ENCODE measurements at regions not wholly inside any gene's neighbourhood (a gene's known extent, or its start where the extent isn't known, plus 50 kb on each side); places are given as distances from the start of the nearest gene placed in this dataset.
A peak's percentile ranks its signal among the peaks of the same experiment; 100 is the strongest.

DNA sequence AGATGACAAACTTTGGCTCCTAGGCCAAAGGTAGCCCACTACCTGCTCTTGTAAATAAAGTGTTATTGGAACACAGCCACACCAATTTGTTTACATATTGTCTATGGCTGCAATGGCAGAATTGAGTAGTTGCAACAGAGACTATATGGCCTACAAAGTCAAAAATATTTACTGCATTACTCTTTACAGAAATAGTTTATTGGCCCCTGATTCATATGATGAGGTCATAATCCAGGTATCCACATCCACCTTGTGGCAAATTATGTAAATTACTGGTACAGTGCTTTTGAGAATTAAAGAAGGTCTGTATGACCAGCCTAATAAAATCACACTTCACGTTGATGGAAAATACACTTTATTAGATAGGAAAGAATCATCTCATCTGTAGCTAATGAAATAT lies 337.0 kb upstream of the DDX53 start:
- H3K27me3 ChIP-seq = no peaks in the 10 kb centered on the region
- no peaks in the 10 kb centered on the region for H3K36me3 ChIP-seq
- intact Hi-C loops (cut with DNase I) = no loop called here
- ATAC-seq (no peak), DNase-seq (no peak)
- H3K4me3 ChIP-seq = no peak overlapping the region
- H3K9me3 ChIP-seq = no peaks in the 10 kb centered on the region
- no peaks in the 10 kb centered on the region for H3K4me1 ChIP-seq
- no peak overlapping the region for H3K27ac ChIP-seq
- TF ChIP-seq, protein P1, sequence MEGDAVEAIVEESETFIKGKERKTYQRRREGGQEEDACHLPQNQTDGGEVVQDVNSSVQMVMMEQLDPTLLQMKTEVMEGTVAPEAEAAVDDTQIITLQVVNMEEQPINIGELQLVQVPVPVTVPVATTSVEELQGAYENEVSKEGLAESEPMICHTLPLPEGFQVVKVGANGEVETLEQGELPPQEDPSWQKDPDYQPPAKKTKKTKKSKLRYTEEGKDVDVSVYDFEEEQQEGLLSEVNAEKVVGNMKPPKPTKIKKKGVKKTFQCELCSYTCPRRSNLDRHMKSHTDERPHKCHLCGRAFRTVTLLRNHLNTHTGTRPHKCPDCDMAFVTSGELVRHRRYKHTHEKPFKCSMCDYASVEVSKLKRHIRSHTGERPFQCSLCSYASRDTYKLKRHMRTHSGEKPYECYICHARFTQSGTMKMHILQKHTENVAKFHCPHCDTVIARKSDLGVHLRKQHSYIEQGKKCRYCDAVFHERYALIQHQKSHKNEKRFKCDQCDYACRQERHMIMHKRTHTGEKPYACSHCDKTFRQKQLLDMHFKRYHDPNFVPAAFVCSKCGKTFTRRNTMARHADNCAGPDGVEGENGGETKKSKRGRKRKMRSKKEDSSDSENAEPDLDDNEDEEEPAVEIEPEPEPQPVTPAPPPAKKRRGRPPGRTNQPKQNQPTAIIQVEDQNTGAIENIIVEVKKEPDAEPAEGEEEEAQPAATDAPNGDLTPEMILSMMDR (IDR thresholded peaks at IDR 0.05) = no peak

DNA sequence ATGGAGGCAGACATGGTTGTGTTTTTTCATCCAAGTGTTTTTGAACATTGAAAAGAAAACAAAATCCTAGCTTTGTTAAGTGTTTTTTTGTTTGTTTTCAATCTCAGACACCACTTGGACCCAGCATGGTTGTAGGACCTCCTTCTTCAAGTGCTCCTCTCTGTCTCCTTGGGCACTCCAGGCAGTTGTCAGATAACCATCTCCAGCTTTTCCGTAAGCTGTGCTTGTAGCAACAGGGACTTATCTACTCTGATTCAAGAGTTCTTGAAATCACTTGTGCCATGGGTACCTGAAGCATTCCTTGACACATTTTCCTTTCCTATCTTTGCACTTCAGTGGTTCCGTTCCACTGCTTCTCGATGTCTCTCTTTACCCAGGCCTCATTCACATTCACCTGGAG lies 334.9 kb upstream of the DDX53 start:
- Histone ChIP-seq H3K36me3 (no peaks in the 10 kb centered on the region), H3K4me1 (no peaks in the 10 kb centered on the region), H3K4me3 (no peak overlapping the region), H3K27me3 (no peaks in the 10 kb centered on the region), H3K27ac (no peak overlapping the region), H3K9me3 (no peaks in the 10 kb centered on the region)
- TF ChIP-seq, protein P1 (IDR thresholded peaks at IDR 0.05) = no peak
- DNase-seq (no peak), ATAC-seq (peak; percentile 55)
- intact Hi-C loops (cut with DNase I) = no loop called here

DNA sequence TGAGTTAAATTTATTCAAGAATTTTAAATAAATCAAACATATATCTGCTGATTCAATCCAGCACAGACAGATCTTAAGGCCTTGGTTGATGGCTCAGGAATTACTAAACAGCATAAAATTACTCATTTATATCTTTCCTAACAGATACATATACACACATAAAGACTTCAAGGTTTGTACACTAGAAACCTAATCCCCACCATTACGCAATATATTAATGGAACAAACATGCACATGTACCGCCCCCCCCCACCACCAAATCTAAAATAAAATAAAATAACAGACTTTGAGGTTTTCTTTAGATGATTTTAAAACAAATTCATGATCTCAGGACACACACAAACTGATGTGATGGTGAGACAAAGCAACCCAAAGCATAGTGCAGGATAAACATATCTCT lies 333.9 kb upstream of the DDX53 start:
- Histone ChIP-seq H3K4me1 (no peaks in the 10 kb centered on the region), H3K4me3 (no peak overlapping the region), H3K9me3 (no peaks in the 10 kb centered on the region), H3K36me3 (no peaks in the 10 kb centered on the region), H3K27me3 (no peaks in the 10 kb centered on the region), H3K27ac (no peak overlapping the region)
- TF ChIP-seq, protein P1 (IDR thresholded peaks at IDR 0.05) = no peak
- DNase-seq = no peak
- ATAC-seq = no peak
- intact Hi-C loops (cut with DNase I) = no loop called here

DNA sequence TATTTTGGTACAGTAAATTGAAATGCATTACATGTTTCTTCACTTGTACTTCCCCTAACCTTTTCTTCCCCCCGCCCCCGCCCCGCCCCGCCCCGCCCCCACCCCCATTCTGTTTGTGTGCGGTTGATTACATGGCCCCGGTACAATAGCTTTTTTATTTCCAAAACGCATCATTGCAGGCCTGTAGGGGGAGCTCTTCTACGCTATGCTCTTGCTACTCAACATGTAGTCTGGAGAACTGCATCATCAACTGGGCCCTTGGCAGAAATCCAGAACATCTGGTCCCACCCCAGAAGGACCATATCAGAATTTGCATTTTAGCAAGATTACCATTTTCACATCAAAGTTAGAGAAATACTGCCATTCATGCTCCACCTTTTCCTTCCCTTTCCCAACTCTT lies 333.3 kb upstream of the DDX53 start:
- H3K4me3 ChIP-seq = no peak overlapping the region
- H3K4me1 ChIP-seq = no peaks in the 10 kb centered on the region
- no peaks in the 10 kb centered on the region for H3K9me3 ChIP-seq
- ATAC-seq = no peak
- H3K27ac ChIP-seq = no peak overlapping the region
- no peak for DNase-seq
- TF ChIP-seq, protein P1 (IDR thresholded peaks at IDR 0.05) = no peak
- intact Hi-C loops (cut with DNase I) = no loop called here
- no peaks in the 10 kb centered on the region for H3K27me3 ChIP-seq
- H3K36me3 ChIP-seq = no peaks in the 10 kb centered on the region

DNA sequence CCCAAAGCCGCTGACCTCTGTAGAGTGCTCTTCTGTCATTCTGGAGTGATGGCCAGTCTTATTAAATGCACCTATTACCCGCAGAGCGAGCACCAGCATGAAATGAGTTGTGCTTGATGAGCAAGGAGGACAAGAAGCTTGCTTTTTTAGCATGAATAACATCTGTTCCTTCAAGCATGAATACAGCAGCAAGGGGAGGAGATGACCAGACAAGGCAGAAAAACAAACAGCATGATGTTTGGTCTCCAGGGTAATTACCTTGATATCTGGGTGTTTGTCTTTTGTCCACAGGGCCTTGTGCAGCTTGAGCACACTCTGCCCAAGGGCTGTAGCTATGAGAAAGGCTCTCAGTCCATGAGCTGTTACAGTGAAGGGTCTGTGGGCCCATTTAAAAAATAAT lies 324.8 kb upstream of the DDX53 start:
- H3K9me3 ChIP-seq = no peaks in the 10 kb centered on the region
- no peak overlapping the region for H3K27ac ChIP-seq
- ATAC-seq (no peak), DNase-seq (no peak)
- H3K4me1 ChIP-seq = no peaks in the 10 kb centered on the region
- intact Hi-C loops (cut with DNase I) = no loop called here
- no peaks in the 10 kb centered on the region for H3K36me3 ChIP-seq
- TF ChIP-seq, protein P1 (IDR thresholded peaks at IDR 0.05) = no peak
- H3K4me3 ChIP-seq = no peak overlapping the region
- H3K27me3 ChIP-seq = no peaks in the 10 kb centered on the region

DNA sequence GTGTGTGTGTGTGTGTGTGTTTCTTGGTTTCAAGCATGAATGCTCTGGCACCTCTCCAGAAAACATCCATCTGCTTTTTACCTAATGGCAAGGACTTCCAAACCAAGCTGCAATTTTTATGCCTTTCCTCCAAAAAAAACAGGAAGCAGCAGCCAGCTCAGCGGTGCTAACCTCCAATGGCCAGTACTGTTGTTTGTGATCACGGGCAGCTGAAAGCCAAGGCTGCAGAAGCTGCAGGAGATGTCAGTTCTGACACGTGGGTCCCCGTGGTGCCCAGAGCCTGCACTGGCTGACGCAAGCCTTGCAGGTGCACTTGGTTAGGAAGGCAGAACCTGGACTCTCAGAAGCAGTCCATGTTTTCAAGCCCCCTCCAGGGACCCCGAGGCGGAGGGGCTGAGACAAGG lies 313.6 kb upstream of the DDX53 start:
- DNase-seq (no peak), ATAC-seq (no peak)

More for the DNA sequence above, 313.6 kb upstream of the DDX53 start:
- Histone ChIP-seq H3K9me3 (no peaks in the 10 kb centered on the region), H3K4me1 (no peaks in the 10 kb centered on the region), H3K27ac (no peak overlapping the region), H3K27me3 (no peaks in the 10 kb centered on the region), H3K4me3 (no peak overlapping the region), H3K36me3 (no peaks in the 10 kb centered on the region)
- TF ChIP-seq, protein P1 (IDR thresholded peaks at IDR 0.05) = no peak
- intact Hi-C loops (cut with DNase I) = no loop called here

All from upper lobe of right lung (tissue), 1 donor.